Activated naive CD8-positive, alpha-beta T cell (primary cell): ENCODE measurements at regions not wholly inside any gene's neighbourhood (a gene's known extent, or its start where the extent isn't known, plus 50 kb on each side); places are given as distances from the start of the nearest gene placed in this dataset.
"Not testable (repeated sequence)": the region's sequence is repeated elsewhere in the genome, so short reads cannot be mapped to it uniquely, and the experiment has no call there.

Experiments
- H3K27ac Mint-ChIP-seq: one replicate; pipeline ENCODE4 v1.8.0; 2021; ENCODE audit warnings: mixed read lengths
- H3K27me3 Mint-ChIP-seq: one replicate; pipeline ENCODE4 v1.8.0; 2021; ENCODE audit warnings: mixed read lengths
- H3K36me3 Mint-ChIP-seq: one replicate; pipeline ENCODE4 v1.8.0; 2021; ENCODE audit warnings: mixed read lengths
- H3K4me1 Mint-ChIP-seq: one replicate; pipeline ENCODE4 v1.8.0; 2021; ENCODE audit warnings: low read depth, mixed read lengths
- H3K4me3 Mint-ChIP-seq: one replicate; pipeline ENCODE4 v1.8.0; 2021; ENCODE audit warnings: mild to moderate bottlenecking, mixed read lengths
- H3K9me3 Mint-ChIP-seq: one replicate; pipeline ENCODE4 v1.8.0; 2021; ENCODE audit warnings: low read depth, mixed read lengths

- Mint-ChIP-seq H3K27me3 (peaks cover 4% of the 10 kb centered on the region), H3K9me3 (peaks cover 3% of the 10 kb centered on the region), H3K36me3 (no peaks in the 10 kb centered on the region), H3K4me1 (peaks cover 13% of the 10 kb centered on the region), H3K27ac (no peak overlapping the region), H3K4me3 (no peak overlapping the region)
These were observed 121.0 kb upstream of the KRR1 start for GRCh38 chr12:75632442-75632841.

GRCh38 chr12:75631831-75632230 lies 120.4 kb upstream of the KRR1 start:
- Mint-ChIP-seq H3K9me3 (peaks cover 3% of the 10 kb centered on the region), H3K27me3 (peaks cover 4% of the 10 kb centered on the region), H3K36me3 (no peaks in the 10 kb centered on the region), H3K27ac (no peak overlapping the region), H3K4me3 (no peak overlapping the region), H3K4me1 (peaks cover 13% of the 10 kb centered on the region)

- Mint-ChIP-seq H3K27me3 (peaks cover 4% of the 10 kb centered on the region), H3K4me1 (peaks cover 2% of the 10 kb centered on the region), H3K27ac (no peak overlapping the region), H3K9me3 (peaks cover 3% of the 10 kb centered on the region), H3K36me3 (no peaks in the 10 kb centered on the region), H3K4me3 (no peak overlapping the region)
These were observed 118.7 kb upstream of the KRR1 start for GRCh38 chr12:75630091-75630490.

- Mint-ChIP-seq H3K27me3 (no peaks in the 10 kb centered on the region), H3K36me3 (no peaks in the 10 kb centered on the region), H3K4me3 (no peak overlapping the region), H3K4me1 (no peaks in the 10 kb centered on the region), H3K9me3 (peaks cover 3% of the 10 kb centered on the region), H3K27ac (no peak overlapping the region)
These were observed 117.5 kb upstream of the KRR1 start for GRCh38 chr12:75628916-75629315.

GRCh38 chr12:75628511-75628910 lies 117.1 kb upstream of the KRR1 start:
- Mint-ChIP-seq H3K9me3 (peaks cover 3% of the 10 kb centered on the region), H3K27ac (no peak overlapping the region), H3K36me3 (no peaks in the 10 kb centered on the region), H3K4me3 (no peak overlapping the region), H3K27me3 (no peaks in the 10 kb centered on the region), H3K4me1 (no peaks in the 10 kb centered on the region)

GRCh38 chr12:75623631-75624154 lies 112.3 kb upstream of the KRR1 start:
- no peaks in the 10 kb centered on the region for H3K9me3 Mint-ChIP-seq
- no peaks in the 10 kb centered on the region for H3K36me3 Mint-ChIP-seq
- no peaks in the 10 kb centered on the region for H3K4me1 Mint-ChIP-seq
- H3K27me3 Mint-ChIP-seq = no peaks in the 10 kb centered on the region
- H3K27ac Mint-ChIP-seq = no peak overlapping the region
- no peak overlapping the region for H3K4me3 Mint-ChIP-seq

GRCh38 chr12:75622492-75622891 lies 111.1 kb upstream of the KRR1 start:
- no peaks in the 10 kb centered on the region for H3K36me3 Mint-ChIP-seq
- no peaks in the 10 kb centered on the region for H3K27me3 Mint-ChIP-seq
- H3K27ac Mint-ChIP-seq = no peak overlapping the region
- H3K4me3 Mint-ChIP-seq = no peak overlapping the region
- H3K4me1 Mint-ChIP-seq = no peaks in the 10 kb centered on the region
- H3K9me3 Mint-ChIP-seq = no peaks in the 10 kb centered on the region

GRCh38 chr12:75614396-75614795 lies 103.0 kb upstream of the KRR1 start:
- H3K4me3 Mint-ChIP-seq, H3K36me3 Mint-ChIP-seq, H3K4me1 Mint-ChIP-seq, H3K9me3 Mint-ChIP-seq, H3K27ac Mint-ChIP-seq: not testable (repeated sequence)
- H3K27me3 Mint-ChIP-seq = peaks cover 12% of the 10 kb centered on the region

- no peak overlapping the region for H3K27ac Mint-ChIP-seq
- no peaks in the 10 kb centered on the region for H3K4me1 Mint-ChIP-seq
- H3K27me3 Mint-ChIP-seq = peaks cover 12% of the 10 kb centered on the region
- H3K9me3 Mint-ChIP-seq = no peaks in the 10 kb centered on the region
- no peaks in the 10 kb centered on the region for H3K36me3 Mint-ChIP-seq
- no peak overlapping the region for H3K4me3 Mint-ChIP-seq
These were observed 102.6 kb upstream of the KRR1 start for GRCh38 chr12:75613981-75614380.

GRCh38 chr12:75611041-75611440 lies 99.6 kb upstream of the KRR1 start:
- Mint-ChIP-seq H3K27me3 (peaks cover 16% of the 10 kb centered on the region), H3K36me3 (no peaks in the 10 kb centered on the region), H3K27ac (no peak overlapping the region), H3K4me1 (no peaks in the 10 kb centered on the region), H3K9me3 (no peaks in the 10 kb centered on the region), H3K4me3 (no peak overlapping the region)

- H3K4me3 Mint-ChIP-seq = no peak overlapping the region
- no peak overlapping the region for H3K27ac Mint-ChIP-seq
- H3K27me3 Mint-ChIP-seq = peaks cover 4% of the 10 kb centered on the region
- H3K36me3 Mint-ChIP-seq = no peaks in the 10 kb centered on the region
- no peaks in the 10 kb centered on the region for H3K9me3 Mint-ChIP-seq
- no peaks in the 10 kb centered on the region for H3K4me1 Mint-ChIP-seq
These were observed 95.5 kb upstream of the KRR1 start for GRCh38 chr12:75606956-75607355.

- H3K4me3 Mint-ChIP-seq = no peak overlapping the region
- H3K36me3 Mint-ChIP-seq = no peaks in the 10 kb centered on the region
- no peak overlapping the region for H3K27ac Mint-ChIP-seq
- no peaks in the 10 kb centered on the region for H3K4me1 Mint-ChIP-seq
- peaks cover 8% of the 10 kb centered on the region for H3K27me3 Mint-ChIP-seq
- H3K9me3 Mint-ChIP-seq = no peaks in the 10 kb centered on the region
These were observed 94.7 kb upstream of the KRR1 start for GRCh38 chr12:75606151-75606550.

- Mint-ChIP-seq H3K4me3 (no peak overlapping the region), H3K27ac (no peak overlapping the region), H3K9me3 (no peaks in the 10 kb centered on the region), H3K36me3 (no peaks in the 10 kb centered on the region), H3K4me1 (no peaks in the 10 kb centered on the region), H3K27me3 (peaks cover 15% of the 10 kb centered on the region)
These were observed 92.1 kb upstream of the KRR1 start for GRCh38 chr12:75603475-75603874.

GRCh38 chr12:75602106-75602505 lies 90.7 kb upstream of the KRR1 start:
- Mint-ChIP-seq H3K4me1 (no peaks in the 10 kb centered on the region), H3K9me3 (no peaks in the 10 kb centered on the region), H3K36me3 (no peaks in the 10 kb centered on the region), H3K4me3 (no peak overlapping the region), H3K27ac (no peak overlapping the region), H3K27me3 (peaks cover 13% of the 10 kb centered on the region)

GRCh38 chr12:75600146-75600545 lies 88.7 kb upstream of the KRR1 start:
- no peaks in the 10 kb centered on the region for H3K9me3 Mint-ChIP-seq
- H3K27ac Mint-ChIP-seq = no peak overlapping the region
- no peaks in the 10 kb centered on the region for H3K36me3 Mint-ChIP-seq
- H3K27me3 Mint-ChIP-seq = peaks cover 11% of the 10 kb centered on the region
- no peaks in the 10 kb centered on the region for H3K4me1 Mint-ChIP-seq
- H3K4me3 Mint-ChIP-seq = no peak overlapping the region

GRCh38 chr12:75599061-75599460 lies 87.7 kb upstream of the KRR1 start:
- Mint-ChIP-seq H3K27ac (no peak overlapping the region), H3K4me1 (no peaks in the 10 kb centered on the region)

More at GRCh38 chr12:75599061-75599460, 87.7 kb upstream of the KRR1 start:
- Mint-ChIP-seq H3K27me3 (peaks cover 14% of the 10 kb centered on the region), H3K4me3 (no peak overlapping the region), H3K36me3 (peaks cover 2% of the 10 kb centered on the region), H3K9me3 (peaks cover 3% of the 10 kb centered on the region)
